ENCODE measurements at regions not wholly inside any gene's neighbourhood (a gene's known extent, or its start where the extent isn't known, plus 50 kb on each side); places are given as distances from the start of the nearest gene placed in this dataset.

DNA sequence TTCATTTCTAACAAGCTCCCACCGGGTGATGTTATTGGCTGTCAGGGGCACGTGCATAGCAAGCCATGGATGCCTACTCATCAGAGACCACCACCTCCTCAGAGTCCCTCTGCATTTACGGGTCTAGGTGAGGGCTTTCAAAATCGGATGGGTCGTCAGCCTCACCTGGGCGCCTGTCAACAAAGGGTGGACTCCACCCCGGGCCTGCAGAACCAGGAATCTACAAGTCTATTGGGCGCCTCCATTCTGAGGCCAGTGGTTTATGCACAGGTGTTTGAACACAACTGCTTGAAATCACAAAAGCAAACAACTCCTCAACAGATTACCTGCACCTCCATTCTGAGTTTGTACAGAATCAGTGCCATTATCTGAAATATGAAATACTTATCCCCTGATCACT lies 318.9 kb downstream of the PTTG2 start:
- TF ChIP-seq, protein P1, sequence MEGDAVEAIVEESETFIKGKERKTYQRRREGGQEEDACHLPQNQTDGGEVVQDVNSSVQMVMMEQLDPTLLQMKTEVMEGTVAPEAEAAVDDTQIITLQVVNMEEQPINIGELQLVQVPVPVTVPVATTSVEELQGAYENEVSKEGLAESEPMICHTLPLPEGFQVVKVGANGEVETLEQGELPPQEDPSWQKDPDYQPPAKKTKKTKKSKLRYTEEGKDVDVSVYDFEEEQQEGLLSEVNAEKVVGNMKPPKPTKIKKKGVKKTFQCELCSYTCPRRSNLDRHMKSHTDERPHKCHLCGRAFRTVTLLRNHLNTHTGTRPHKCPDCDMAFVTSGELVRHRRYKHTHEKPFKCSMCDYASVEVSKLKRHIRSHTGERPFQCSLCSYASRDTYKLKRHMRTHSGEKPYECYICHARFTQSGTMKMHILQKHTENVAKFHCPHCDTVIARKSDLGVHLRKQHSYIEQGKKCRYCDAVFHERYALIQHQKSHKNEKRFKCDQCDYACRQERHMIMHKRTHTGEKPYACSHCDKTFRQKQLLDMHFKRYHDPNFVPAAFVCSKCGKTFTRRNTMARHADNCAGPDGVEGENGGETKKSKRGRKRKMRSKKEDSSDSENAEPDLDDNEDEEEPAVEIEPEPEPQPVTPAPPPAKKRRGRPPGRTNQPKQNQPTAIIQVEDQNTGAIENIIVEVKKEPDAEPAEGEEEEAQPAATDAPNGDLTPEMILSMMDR (IDR thresholded peaks at IDR 0.05), result no peak
- no peak for TF ChIP-seq POLR2A (IDR thresholded peaks at IDR 0.05)
